Choroid plexus epithelial cell (primary cell): ENCODE measurements at regions not wholly inside any gene's neighbourhood (a gene's known extent, or its start where the extent isn't known, plus 50 kb on each side); places are given as distances from the start of the nearest gene placed in this dataset.
"Not testable (repeated sequence)": the region's sequence is repeated elsewhere in the genome, so short reads cannot be mapped to it uniquely, and the experiment has no call there.

Experiments used
- DNase-seq: peaks from one replicate; pipeline ENCODE4 v3.0.0-alpha.2; 2010; ENCODE audit warnings: low read depth
- H3K4me3 ChIP-seq: 2 replicates; pipeline ENCODE4 v1.5.1; 2011; ENCODE audit warnings: low read depth, mild to moderate bottlenecking, control low read depth, low read length, moderate library complexity
- CTCF ChIP-seq: conservative IDR thresholded peaks from 2 replicates; pipeline ENCODE4 v1.5.1; 2011; ENCODE audit warnings: low read depth, mild to moderate bottlenecking, control low read depth, inconsistent platforms, low read length, moderate library complexity

- DNase-seq: no peak
- H3K4me3 ChIP-seq: no peak overlapping the region
- TF ChIP-seq CTCF: no peak
Observed at GRCh38 chr1:213698092-213698702, 289.6 kb upstream of the PROX1 start.

- H3K4me3 ChIP-seq: no peak overlapping the region
- DNase-seq: no peak
- TF ChIP-seq CTCF: no peak
Observed at GRCh38 chr1:213702703-213703102, 285.1 kb upstream of the PROX1 start.

GRCh38 chr1:213704941-213705340 lies 282.8 kb upstream of the PROX1 start:
- DNase-seq: no peak
- TF ChIP-seq CTCF: no peak
- H3K4me3 ChIP-seq: no peak overlapping the region

- H3K4me3 ChIP-seq, DNase-seq: not testable (repeated sequence)
Observed at GRCh38 chr1:213711833-213712490, 275.8 kb upstream of the PROX1 start.

- no peak for TF ChIP-seq CTCF
- no peak for DNase-seq
- no peak overlapping the region for H3K4me3 ChIP-seq
Observed at GRCh38 chr1:213714645-213715044, 273.1 kb upstream of the PROX1 start.

GRCh38 chr1:213715182-213715581 lies 272.6 kb upstream of the PROX1 start:
- TF ChIP-seq CTCF: no peak
- no peak for DNase-seq
- no peak overlapping the region for H3K4me3 ChIP-seq

GRCh38 chr1:213719462-213719861 lies 268.3 kb upstream of the PROX1 start:
- no peak for DNase-seq
- no peak for TF ChIP-seq CTCF
- no peak overlapping the region for H3K4me3 ChIP-seq
